Activated CD4-positive, alpha-beta T cell treated with anti-CD3 and anti-CD28 coated beads, Interleukin-2, amount 10 ng/mL, durations not matched to agents 7 days and 5 days (primary cell): ENCODE measurements at regions not wholly inside any gene's neighbourhood (a gene's known extent, or its start where the extent isn't known, plus 50 kb on each side); places are given as distances from the start of the nearest gene placed in this dataset.

Source experiments
- CTCF ChIA-PET: fragments of 350-600 bp; sonication (Branson Sonifier 250); formaldehyde crosslinking; loops from one replicate; lab custom pipeline; 2021; ENCODE audit warnings: antibody characterized with exemption; lab: Charles Lee
- POLR2A ChIA-PET: fragments of 350-600 bp; sonication (Branson Sonifier 250); formaldehyde crosslinking; loops from one replicate; lab custom pipeline; 2021; ENCODE audit warnings: antibody characterized with exemption; lab: Charles Lee
- DNase-seq: peaks from one replicate; pipeline ENCODE4 v3.0.0-alpha.2; 2020
- H3K27ac Mint-ChIP-seq: one replicate; pipeline ENCODE4 v1.8.0; 2021; ENCODE audit warnings: mild to moderate bottlenecking, moderate library complexity, mixed read lengths
- H3K27me3 Mint-ChIP-seq: one replicate; pipeline ENCODE4 v1.8.0; 2021; ENCODE audit warnings: mixed read lengths
- H3K36me3 Mint-ChIP-seq: one replicate; pipeline ENCODE4 v1.8.0; 2021; ENCODE audit warnings: low read depth, mixed read lengths
- H3K4me1 Mint-ChIP-seq: one replicate; pipeline ENCODE4 v1.8.0; 2021; ENCODE audit warnings: mixed read lengths
- H3K4me3 Mint-ChIP-seq: one replicate; pipeline ENCODE4 v1.8.0; 2021; ENCODE audit warnings: mild to moderate bottlenecking, moderate library complexity, mixed read lengths
- H3K9me3 Mint-ChIP-seq: one replicate; pipeline ENCODE4 v1.8.0; 2021; ENCODE audit warnings: mixed read lengths

DNA sequence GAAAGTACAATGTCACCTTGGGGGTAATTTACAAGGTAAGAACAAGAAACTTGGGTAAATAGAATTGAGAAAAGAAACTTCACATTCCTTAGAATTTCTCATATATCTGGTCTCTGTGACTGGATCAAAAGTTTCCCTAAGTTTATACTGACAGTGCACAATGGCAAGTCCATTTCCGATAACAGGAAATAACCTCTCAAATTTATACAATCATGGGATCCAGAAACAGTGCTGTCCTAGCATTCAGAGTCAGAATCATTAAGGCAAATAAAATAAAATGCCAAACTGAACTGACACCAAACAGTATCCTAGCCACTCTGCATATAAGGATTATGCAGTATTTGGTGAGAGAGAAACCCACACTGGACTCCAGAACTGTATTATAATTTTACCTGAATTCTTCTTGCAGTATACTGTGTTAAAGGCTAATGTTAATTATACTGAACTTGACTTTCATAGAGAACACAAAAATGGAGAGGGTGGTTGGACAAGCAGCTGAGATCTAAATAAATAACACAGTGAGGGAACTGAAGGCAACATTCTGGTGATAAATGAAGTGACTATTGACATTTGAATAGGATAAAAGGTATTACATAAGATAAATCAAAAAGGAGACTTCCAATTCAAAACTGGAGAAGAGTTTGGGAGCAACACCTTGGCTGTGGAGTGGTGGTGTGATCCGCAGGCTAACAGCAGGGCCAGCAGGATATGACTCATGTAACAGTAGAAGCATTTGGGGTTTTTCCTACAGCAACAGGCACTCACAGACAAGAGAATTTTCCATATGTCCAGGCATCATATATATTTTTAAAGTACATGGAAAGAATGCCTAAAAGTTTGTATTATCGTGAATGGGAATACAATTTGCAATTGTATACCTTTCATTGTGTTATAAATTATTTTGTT, 932.5 kb upstream of the MIR17HG start:
- no peak overlapping the region for H3K4me3 Mint-ChIP-seq
- ChIA-PET CTCF (no interaction called here), POLR2A (no interaction called here)
- no peaks in the 10 kb centered on the region for H3K4me1 Mint-ChIP-seq
- no peaks in the 10 kb centered on the region for H3K9me3 Mint-ChIP-seq
- H3K36me3 Mint-ChIP-seq: no peaks in the 10 kb centered on the region
- H3K27me3 Mint-ChIP-seq: no peaks in the 10 kb centered on the region
- no peak for DNase-seq
- no peak overlapping the region for H3K27ac Mint-ChIP-seq

- Mint-ChIP-seq H3K4me3 (no peak overlapping the region), H3K36me3 (no peaks in the 10 kb centered on the region), H3K9me3 (no peaks in the 10 kb centered on the region)
Measured at GRCh38 chr13:90415902-90416301, 931.6 kb upstream of the MIR17HG start.

DNA sequence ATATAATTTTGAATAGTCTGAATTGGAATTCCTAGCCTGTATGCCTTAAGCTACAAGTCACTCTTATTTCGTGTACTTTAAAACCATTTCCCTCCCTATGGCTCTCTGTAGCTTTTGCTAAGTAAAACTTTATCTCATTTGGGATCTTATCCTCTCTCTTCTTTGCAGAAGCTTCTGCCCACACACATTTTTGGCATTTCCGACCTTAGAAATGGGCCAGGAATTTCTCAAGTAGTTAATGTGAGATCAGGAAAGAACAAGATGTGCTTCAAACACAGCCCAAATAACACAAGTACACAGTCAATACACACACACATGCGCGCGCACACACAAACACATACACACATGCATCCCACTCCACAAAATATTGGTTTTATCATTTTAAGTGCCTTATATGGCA, 931.0 kb upstream of the MIR17HG start:
- no peak for DNase-seq
- CTCF ChIA-PET: no interaction called here
- Mint-ChIP-seq H3K36me3 (no peaks in the 10 kb centered on the region), H3K27ac (no peak overlapping the region), H3K27me3 (no peaks in the 10 kb centered on the region), H3K4me3 (no peak overlapping the region), H3K4me1 (no peaks in the 10 kb centered on the region), H3K9me3 (no peaks in the 10 kb centered on the region)
- POLR2A ChIA-PET: no interaction called here

More at GRCh38 chr13:90415902-90416301, 931.6 kb upstream of the MIR17HG start:
- H3K27me3 Mint-ChIP-seq: no peaks in the 10 kb centered on the region
- no peak for DNase-seq
- POLR2A ChIA-PET: no interaction called here
- CTCF ChIA-PET: no interaction called here
- H3K27ac Mint-ChIP-seq: no peak overlapping the region
- no peaks in the 10 kb centered on the region for H3K4me1 Mint-ChIP-seq

DNA sequence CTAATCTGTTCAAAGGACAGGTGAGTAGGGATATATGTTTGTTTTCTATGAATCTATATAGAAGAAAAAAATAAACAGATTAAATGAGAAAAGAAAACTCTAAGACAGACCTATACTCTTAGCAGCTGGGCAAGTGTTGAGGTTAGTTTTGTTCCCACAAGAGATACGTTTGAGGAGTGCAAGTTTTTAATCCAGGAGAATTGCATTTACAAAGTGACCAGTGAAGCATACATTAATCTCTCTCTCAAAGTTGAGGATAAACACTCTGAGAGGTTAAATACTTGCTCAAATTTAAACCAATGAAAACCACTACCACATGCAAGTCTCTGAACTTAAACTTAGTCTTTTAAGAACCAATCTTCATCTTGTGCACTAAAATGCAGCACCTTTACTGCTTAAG, 930.5 kb upstream of the MIR17HG start:
- Mint-ChIP-seq H3K27me3 (no peaks in the 10 kb centered on the region), H3K4me1 (no peaks in the 10 kb centered on the region), H3K4me3 (no peak overlapping the region), H3K36me3 (no peaks in the 10 kb centered on the region), H3K27ac (no peak overlapping the region), H3K9me3 (no peaks in the 10 kb centered on the region)
- ChIA-PET CTCF (no interaction called here), POLR2A (no interaction called here)
- DNase-seq: no peak

- H3K4me1 Mint-ChIP-seq: no peaks in the 10 kb centered on the region
- H3K36me3 Mint-ChIP-seq: no peaks in the 10 kb centered on the region
- ChIA-PET CTCF (no interaction called here), POLR2A (no interaction called here)
- no peak for DNase-seq
- no peak overlapping the region for H3K27ac Mint-ChIP-seq
- no peak overlapping the region for H3K4me3 Mint-ChIP-seq
- H3K9me3 Mint-ChIP-seq: no peaks in the 10 kb centered on the region
- H3K27me3 Mint-ChIP-seq: no peaks in the 10 kb centered on the region
Measured at GRCh38 chr13:90420683-90421082, 926.8 kb upstream of the MIR17HG start.

DNA sequence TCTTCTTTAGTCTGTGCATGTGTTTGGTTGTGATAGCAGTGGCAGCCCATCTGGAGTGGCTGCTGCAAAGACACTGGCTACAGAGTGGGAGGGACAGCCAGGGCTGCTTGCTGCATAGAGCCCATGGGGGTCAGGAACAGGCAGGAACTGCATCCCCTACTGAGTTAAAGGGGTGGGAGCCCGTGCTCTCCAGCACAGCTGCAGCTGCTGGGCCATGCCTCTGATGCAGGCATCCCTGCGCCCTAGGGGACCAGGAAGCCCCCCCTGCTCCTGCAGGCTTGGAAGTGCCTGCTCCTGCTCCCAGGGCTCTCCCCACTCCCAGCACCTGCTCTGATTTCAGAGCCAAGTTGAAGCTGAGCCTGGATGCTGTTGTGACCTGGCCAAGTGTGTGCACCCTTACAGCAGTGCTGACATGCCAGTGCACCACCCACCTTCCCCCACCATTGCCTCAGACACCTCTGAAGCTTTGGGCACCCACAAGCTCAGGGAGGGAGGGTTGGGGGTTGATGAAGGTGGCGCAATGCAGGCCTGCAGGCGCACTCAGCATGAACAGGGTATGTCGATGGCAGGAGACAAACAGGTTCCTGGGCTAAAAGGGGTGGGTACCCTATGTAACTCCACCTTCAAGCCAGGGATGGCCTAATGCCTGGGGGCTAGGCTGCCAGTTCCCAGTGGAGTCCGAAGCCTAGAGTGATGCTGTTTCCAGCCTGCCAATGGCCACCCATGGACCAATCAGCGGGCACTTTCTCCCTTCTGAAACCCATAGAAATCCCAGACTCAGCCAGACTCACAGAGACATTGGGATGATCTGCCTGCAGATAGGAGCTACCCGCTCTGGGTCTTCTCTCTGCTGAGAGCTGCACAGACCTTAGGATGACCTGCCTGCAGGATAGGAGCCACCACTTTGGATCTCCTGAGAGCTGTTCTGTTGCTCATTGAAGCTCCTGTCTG, 919.9 kb upstream of the MIR17HG start:
- Mint-ChIP-seq H3K4me1 (no peaks in the 10 kb centered on the region), H3K4me3 (no peak overlapping the region), H3K27ac (no peak overlapping the region), H3K36me3 (no peaks in the 10 kb centered on the region), H3K9me3 (peaks cover 4% of the 10 kb centered on the region), H3K27me3 (no peaks in the 10 kb centered on the region)
- ChIA-PET CTCF (no interaction called here), POLR2A (no interaction called here)
- DNase-seq: no peak

GRCh38 chr13:90428522-90429210, 918.8 kb upstream of the MIR17HG start:
- ChIA-PET POLR2A (no interaction called here), CTCF (no interaction called here)
- no peak overlapping the region for H3K27ac Mint-ChIP-seq
- DNase-seq: no peak
- H3K36me3 Mint-ChIP-seq: no peaks in the 10 kb centered on the region
- H3K27me3 Mint-ChIP-seq: no peaks in the 10 kb centered on the region
- peaks cover 4% of the 10 kb centered on the region for H3K9me3 Mint-ChIP-seq
- no peaks in the 10 kb centered on the region for H3K4me1 Mint-ChIP-seq
- no peak overlapping the region for H3K4me3 Mint-ChIP-seq

- no peak overlapping the region for H3K4me3 Mint-ChIP-seq
- peaks cover 4% of the 10 kb centered on the region for H3K9me3 Mint-ChIP-seq
- ChIA-PET CTCF (no interaction called here), POLR2A (no interaction called here)
- H3K36me3 Mint-ChIP-seq: no peaks in the 10 kb centered on the region
- H3K27ac Mint-ChIP-seq: no peak overlapping the region
- no peak for DNase-seq
- no peaks in the 10 kb centered on the region for H3K4me1 Mint-ChIP-seq
- H3K27me3 Mint-ChIP-seq: no peaks in the 10 kb centered on the region
Measured at GRCh38 chr13:90430127-90430526, 917.4 kb upstream of the MIR17HG start.

DNA sequence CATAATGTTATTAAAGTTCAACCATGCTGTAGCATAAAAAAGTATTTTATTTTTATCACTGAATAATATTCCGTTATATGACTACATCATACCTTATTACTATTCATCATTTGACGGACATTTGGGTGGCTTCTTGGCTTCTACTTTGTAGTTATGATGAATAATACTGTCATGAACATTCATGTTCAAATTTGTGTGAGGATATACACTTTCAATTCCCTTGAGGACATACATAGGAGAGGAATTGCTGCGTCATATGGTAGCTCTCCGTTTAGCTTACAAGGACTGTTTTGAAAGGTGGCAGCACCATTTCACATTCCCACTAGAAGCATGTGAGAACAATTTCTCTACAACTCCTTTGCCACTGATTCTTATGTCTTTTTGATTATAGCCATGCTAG, 910.8 kb upstream of the MIR17HG start:
- H3K9me3 Mint-ChIP-seq: peaks cover 3% of the 10 kb centered on the region

DNA sequence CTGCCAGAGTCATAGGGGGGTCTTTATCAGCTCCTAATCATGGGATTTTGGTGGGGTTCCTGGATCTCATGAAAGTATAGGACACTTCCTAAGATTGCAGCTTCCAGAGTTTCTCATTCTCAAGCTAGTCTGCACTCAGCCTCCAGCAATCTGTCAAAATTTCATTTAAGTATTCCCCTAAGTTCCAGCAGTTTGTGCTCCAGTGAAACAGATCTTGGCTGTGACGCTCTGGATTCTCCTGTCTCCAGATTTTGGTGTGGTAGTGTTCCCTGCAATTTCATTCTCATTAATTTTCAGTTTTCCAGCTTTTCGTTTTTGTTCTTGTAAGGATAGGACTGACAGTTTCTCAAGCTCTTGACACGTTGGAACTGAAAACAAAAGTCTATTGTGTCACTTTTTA, 908.9 kb upstream of the MIR17HG start:
- no peaks in the 10 kb centered on the region for H3K27me3 Mint-ChIP-seq
- POLR2A ChIA-PET: no interaction called here

More for the DNA sequence above, 910.8 kb upstream of the MIR17HG start:
- Mint-ChIP-seq H3K4me1 (no peaks in the 10 kb centered on the region), H3K27me3 (no peaks in the 10 kb centered on the region), H3K4me3 (no peak overlapping the region), H3K27ac (no peak overlapping the region), H3K36me3 (no peaks in the 10 kb centered on the region)
- no peak for DNase-seq
- ChIA-PET CTCF (no interaction called here), POLR2A (no interaction called here)

DNA sequence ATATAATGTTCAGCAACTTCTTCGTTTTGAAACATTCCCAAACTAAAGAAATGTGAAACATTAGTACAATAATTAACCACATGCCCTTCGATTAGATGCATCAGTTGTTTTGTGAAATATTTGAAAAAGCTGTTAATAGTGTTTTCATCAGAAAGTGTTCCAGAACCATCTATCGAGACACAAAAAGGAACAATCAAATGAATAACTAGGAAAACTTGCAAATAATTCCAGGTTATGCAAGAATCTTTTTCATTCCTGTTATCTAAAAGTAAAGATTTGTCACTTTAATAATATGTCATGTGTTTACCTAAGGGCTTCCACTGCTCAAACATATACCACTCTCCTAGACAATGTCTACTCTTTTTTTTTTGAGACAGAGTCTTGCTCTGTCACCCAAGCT, 904.2 kb upstream of the MIR17HG start:
- no peaks in the 10 kb centered on the region for H3K4me1 Mint-ChIP-seq

More for the DNA sequence above, 908.9 kb upstream of the MIR17HG start:
- peaks cover 3% of the 10 kb centered on the region for H3K9me3 Mint-ChIP-seq
- no peaks in the 10 kb centered on the region for H3K4me1 Mint-ChIP-seq
- no peak overlapping the region for H3K4me3 Mint-ChIP-seq
- DNase-seq: no peak
- CTCF ChIA-PET: interaction anchor here (0.6 to 0.7 kb wide), 2 partner anchors 16 to 204 kb away, joined by 3 to 4 read pairs; no protein-coding TSS in a partner anchor
- H3K36me3 Mint-ChIP-seq: no peaks in the 10 kb centered on the region
- H3K27ac Mint-ChIP-seq: no peak overlapping the region

DNA sequence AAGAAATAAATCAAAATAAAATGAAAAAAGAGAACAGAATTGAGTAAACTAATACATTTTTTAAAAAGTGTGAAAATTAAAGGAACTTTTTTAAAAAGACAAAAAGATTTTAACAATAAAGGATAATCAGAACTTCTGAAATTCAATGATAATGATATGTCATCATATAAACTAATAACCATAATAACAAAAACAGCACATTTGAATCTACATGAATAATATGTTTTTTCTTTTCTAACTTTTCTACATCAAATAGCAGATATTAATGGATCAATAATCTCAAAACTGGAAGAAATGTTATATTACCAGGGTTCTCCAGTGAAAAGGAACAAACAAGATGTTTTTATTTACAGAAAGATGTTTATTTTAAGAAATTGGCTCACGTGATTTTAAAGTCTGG, 903.3 kb upstream of the MIR17HG start:
- POLR2A ChIA-PET: no interaction called here
- Mint-ChIP-seq H3K27ac (no peak overlapping the region), H3K36me3 (no peaks in the 10 kb centered on the region), H3K4me1 (no peaks in the 10 kb centered on the region), H3K27me3 (no peaks in the 10 kb centered on the region), H3K9me3 (peaks cover 5% of the 10 kb centered on the region), H3K4me3 (no peak overlapping the region)
- CTCF ChIA-PET: no interaction called here
- no peak for DNase-seq

More for the DNA sequence above, 904.2 kb upstream of the MIR17HG start:
- H3K27me3 Mint-ChIP-seq: no peaks in the 10 kb centered on the region
- POLR2A ChIA-PET: no interaction called here
- H3K4me3 Mint-ChIP-seq: no peak overlapping the region
- CTCF ChIA-PET: no interaction called here
- no peaks in the 10 kb centered on the region for H3K36me3 Mint-ChIP-seq
- no peak for DNase-seq
- peaks cover 3% of the 10 kb centered on the region for H3K9me3 Mint-ChIP-seq
- no peak overlapping the region for H3K27ac Mint-ChIP-seq
